VCaP (cell line): ENCODE measurements at regions not wholly inside any gene's neighbourhood (a gene's known extent, or its start where the extent isn't known, plus 50 kb on each side); places are given as distances from the start of the nearest gene placed in this dataset.

Source experiments
- H3K27ac ChIP-seq: fragments of 450-650 bp; 2 replicates; pipeline ENCODE4 v1.5.1; 2017
- TF ChIP-seq, protein P1 (sequence below): fragments of 450-650 bp; conservative IDR thresholded peaks from 2 replicates; pipeline ENCODE4 v1.5.1; 2017; ENCODE audit warnings: mild to moderate bottlenecking, moderate library complexity

- TF ChIP-seq, protein P1, sequence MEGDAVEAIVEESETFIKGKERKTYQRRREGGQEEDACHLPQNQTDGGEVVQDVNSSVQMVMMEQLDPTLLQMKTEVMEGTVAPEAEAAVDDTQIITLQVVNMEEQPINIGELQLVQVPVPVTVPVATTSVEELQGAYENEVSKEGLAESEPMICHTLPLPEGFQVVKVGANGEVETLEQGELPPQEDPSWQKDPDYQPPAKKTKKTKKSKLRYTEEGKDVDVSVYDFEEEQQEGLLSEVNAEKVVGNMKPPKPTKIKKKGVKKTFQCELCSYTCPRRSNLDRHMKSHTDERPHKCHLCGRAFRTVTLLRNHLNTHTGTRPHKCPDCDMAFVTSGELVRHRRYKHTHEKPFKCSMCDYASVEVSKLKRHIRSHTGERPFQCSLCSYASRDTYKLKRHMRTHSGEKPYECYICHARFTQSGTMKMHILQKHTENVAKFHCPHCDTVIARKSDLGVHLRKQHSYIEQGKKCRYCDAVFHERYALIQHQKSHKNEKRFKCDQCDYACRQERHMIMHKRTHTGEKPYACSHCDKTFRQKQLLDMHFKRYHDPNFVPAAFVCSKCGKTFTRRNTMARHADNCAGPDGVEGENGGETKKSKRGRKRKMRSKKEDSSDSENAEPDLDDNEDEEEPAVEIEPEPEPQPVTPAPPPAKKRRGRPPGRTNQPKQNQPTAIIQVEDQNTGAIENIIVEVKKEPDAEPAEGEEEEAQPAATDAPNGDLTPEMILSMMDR = no peak
- H3K27ac ChIP-seq = no peak overlapping the region
Observed at GRCh38 chr6:133594652-133595110, 294.2 kb upstream of the TCF21 start.

GRCh38 chr6:133595111-133595761, 293.7 kb upstream of the TCF21 start:
- TF ChIP-seq, protein P1 = no peak
- no peak overlapping the region for H3K27ac ChIP-seq

- TF ChIP-seq, protein P1 = no peak
- no peak overlapping the region for H3K27ac ChIP-seq
Observed at GRCh38 chr6:133606852-133607251, 282.1 kb upstream of the TCF21 start.

- TF ChIP-seq, protein P1 = no peak
- no peak overlapping the region for H3K27ac ChIP-seq
Observed at GRCh38 chr6:133608620-133609019, 280.3 kb upstream of the TCF21 start.

DNA sequence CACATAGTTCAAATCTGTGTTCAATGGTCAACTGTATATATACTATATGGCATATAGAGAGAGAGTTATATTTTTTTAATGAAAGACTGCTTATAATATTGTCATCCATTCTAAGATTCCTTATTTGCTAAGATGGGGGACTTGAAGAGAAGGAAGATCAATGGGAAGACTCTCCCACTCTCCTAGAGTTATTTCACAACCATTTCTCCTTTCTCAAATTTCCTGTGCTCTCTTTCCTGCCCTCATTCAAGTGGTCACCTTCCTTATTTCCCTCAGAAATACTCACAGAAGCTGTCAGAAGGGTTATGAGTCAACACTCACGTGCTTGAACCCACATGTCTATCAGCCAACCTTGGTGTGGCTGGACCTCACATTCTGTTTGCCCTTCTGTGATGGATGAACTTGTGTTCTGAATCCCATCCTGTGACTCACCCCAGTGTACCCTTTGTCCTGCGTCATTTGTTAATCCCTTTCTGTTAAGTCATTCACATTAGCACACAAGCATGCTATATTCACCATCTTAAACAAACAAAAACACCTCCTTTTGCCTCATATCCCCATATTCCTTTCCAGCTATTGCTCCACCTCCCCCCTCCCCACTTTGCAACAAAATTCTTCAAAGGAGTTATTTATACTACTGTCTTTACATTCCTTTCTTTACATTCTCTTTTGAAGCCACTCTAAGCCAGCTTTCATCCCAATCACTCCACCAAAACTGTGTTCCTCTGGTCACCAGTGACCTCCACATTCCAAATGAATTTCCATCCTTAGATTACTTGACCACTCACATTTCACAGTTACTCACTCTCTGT, 279.3 kb upstream of the TCF21 start:
- H3K27ac ChIP-seq = no peak overlapping the region
- TF ChIP-seq, protein P1 = no peak

DNA sequence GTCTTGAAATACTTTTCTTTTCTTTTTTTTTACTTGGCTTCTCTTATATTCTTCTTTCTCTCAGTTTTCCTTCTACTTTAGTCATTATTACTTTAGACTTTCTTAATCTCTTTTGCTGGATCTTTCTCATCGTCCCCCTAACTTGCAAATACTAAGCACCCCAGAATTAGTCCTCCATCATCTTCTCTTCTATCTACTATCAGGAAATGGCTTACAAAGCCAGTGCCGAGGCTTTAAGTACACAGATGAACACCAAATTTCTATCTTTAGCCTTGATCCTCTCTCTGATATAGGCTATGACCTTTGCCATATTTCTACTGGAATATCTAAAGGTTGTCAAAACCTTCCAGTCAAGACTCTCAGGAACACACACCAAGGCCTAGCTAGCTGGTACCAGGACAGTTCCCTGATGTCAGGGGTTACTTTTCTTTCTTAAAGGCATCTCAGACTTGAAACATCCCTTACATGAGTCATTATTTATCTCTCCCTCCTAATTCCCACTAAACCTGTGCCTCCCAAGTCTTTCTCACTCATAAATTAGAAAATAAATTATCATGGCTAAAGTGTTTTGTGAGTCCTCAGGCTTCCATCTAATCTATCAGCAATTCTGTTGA, 278.6 kb upstream of the TCF21 start:
- no peak overlapping the region for H3K27ac ChIP-seq
- TF ChIP-seq, protein P1 = no peak

GRCh38 chr6:133610971-133611370, 277.9 kb upstream of the TCF21 start:
- TF ChIP-seq, protein P1 = no peak
- H3K27ac ChIP-seq = no peak overlapping the region
